Medulla oblongata (tissue), 1 donor: ENCODE measurements at regions not wholly inside any gene's neighbourhood (a gene's known extent, or its start where the extent isn't known, plus 50 kb on each side); places are given as distances from the start of the nearest gene placed in this dataset.
"Not testable (repeated sequence)": the region's sequence is repeated elsewhere in the genome, so short reads cannot be mapped to it uniquely, and the experiment has no call there.

Experiments
- DNase-seq: peaks from one replicate; pipeline ENCODE4 v3.0.0-alpha.2; 2015; ENCODE audit errors: extremely low spot score

- no peak for DNase-seq
Observed at GRCh38 chr3:29141197-29141917, 139.5 kb upstream of the RBMS3 start.

GRCh38 chr3:29141918-29142275 is 139.0 kb upstream of the RBMS3 start:
- no peak for DNase-seq

GRCh38 chr3:29143151-29143550 is 137.7 kb upstream of the RBMS3 start:
- DNase-seq = no peak

GRCh38 chr3:29144361-29144760 is 136.5 kb upstream of the RBMS3 start:
- DNase-seq = no peak

GRCh38 chr3:29144807-29145206 is 136.1 kb upstream of the RBMS3 start:
- DNase-seq = peak; percentile 42

GRCh38 chr3:29145360-29145759 is 135.5 kb upstream of the RBMS3 start:
- DNase-seq = no peak

- DNase-seq = no peak
Observed at GRCh38 chr3:29152379-29152778, 128.5 kb upstream of the RBMS3 start.

GRCh38 chr3:29153811-29154210 is 127.1 kb upstream of the RBMS3 start:
- DNase-seq = no peak

- DNase-seq = no peak
Observed at GRCh38 chr3:29156086-29156715, 124.7 kb upstream of the RBMS3 start.

GRCh38 chr3:29164825-29165224 is 116.0 kb upstream of the RBMS3 start:
- peak; percentile 36 for DNase-seq

DNA sequence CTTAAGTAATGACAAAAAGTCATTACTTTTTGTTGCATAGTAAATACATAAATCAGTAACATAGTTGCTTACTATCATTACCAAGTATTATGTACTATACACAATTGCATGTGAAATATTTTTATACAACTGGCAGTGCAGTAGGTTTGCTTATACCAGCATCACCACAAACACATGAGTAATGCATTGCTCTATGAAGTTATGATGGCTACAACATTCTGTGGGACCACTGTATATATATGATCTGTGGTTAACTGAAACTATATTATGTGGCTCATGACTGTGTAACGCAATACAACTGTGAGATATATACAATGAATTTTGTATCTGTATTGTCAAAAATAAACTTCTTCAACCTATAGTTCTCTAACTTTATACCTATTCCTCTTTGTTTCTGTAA is 113.7 kb upstream of the RBMS3 start:
- no peak for DNase-seq

DNA sequence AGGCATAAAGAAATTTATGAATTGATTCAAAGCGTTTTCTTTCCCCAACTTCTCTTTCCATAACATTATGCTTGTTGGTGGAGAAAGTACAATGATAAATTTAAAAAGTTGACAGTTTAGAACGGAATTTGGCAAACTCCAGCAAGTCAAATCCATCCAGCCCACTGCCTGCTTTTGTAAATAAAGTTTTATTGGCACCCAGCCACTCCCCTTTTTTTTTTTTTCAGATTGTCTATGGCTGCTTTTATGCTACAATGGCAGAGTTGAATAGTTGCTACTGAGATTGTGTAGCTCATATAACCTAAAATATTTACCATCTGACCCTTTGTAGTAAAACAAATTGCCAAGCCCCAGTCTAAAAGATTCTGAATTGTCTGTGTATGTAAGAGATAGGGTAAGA is 112.8 kb upstream of the RBMS3 start:
- no peak for DNase-seq

DNA sequence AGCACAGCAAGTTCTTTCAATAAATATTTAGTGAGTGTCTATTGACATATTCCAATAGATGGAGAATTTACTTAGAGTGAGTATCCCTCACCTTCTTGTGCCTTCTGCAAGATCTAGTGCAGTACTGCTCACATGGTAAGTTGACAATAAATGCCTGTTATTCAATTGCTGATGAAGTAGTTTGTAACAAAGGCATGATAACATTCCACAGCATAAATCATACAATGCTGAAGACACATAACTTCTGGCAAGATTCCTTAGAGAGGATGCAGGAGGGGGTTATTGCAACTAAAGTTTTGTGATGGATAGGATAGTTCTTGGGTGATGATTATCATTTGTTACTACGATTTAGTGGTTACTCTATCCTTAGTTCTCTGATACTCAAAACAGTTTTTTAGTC is 112.2 kb upstream of the RBMS3 start:
- DNase-seq = no peak

DNA sequence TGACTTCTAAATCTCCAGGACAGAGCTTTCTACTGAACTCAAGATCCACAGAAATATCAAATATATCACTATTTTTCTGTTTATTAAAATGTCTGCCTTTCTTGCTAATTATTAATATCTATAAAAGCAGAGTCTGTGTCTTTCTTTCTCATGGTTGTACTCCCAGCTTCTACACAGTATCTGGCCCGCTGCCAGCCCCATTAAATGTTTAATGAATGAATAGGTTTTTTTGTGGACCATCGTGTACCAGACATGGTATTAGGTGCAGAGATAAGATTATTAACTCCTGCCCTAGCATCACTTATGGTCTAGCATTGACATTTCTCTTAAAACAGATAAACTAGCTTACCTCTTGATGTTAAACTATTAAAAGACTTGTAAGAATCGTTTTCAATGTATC is 111.4 kb upstream of the RBMS3 start:
- no peak for DNase-seq

- no peak for DNase-seq
Observed at GRCh38 chr3:29171043-29171990, 109.6 kb upstream of the RBMS3 start.

DNA sequence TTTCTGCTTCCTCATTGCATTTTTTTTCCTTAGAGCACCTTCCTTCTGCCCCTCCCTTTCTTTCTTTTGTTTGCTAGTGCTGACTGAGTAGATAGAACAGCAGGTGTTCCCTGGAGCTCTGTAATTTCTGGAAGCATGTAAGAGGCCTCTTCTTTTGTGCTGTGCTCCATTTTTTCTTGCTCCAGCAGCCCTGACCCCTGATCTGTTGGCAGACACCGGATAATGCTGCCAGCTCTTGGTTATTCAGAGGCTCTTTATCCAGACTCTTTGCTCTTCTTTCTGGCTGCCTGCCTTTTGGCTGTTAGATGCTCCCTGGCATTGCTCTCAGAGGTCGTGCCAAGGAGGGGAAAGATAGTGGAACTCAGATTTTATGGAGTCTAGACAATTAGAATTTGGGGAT is 104.4 kb upstream of the RBMS3 start:
- peak; percentile 37 for DNase-seq

GRCh38 chr3:29178809-29179793 is 101.8 kb upstream of the RBMS3 start:
- DNase-seq = no peak

- no peak for DNase-seq
Observed at GRCh38 chr3:29181149-29181780, 99.6 kb upstream of the RBMS3 start.

DNA sequence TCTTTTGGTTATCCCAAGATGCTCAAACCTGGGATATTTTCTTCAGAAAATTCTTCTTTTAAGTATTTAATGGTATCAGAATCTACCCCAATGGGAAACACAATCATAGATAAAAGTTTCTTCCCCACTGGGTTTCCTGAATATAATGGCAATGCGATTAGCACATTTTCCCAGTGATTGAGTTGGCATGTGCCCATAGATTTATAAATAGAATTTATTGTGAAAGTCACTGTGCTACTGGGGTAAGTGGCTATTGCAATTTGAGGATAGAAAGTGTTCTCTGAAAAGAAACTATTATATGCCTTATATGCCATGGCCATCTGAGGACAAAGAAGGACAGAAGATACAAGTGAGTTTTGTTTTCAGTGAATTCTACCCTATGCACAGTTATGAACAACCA is 99.0 kb upstream of the RBMS3 start:
- no peak for DNase-seq

DNA sequence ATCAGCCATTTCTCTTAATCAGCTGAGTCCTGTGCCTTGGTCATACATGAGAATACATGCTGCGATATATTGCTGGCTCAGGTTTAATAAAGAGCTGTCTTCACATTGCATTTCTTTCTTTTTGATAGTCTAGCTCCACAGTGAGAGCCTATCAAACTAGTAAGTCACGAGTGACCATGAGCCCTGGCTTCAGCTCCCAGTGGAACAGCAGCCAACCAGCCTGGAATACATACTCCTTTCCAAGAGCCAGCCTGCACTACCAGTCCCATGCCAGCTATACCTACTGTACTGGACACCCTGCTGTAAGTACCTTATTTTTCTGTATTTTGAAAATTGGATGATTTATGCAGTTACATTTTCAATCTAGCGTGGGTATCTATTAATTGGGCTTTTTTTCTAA is 98.0 kb upstream of the RBMS3 start:
- DNase-seq = not testable (repeated sequence)
